Psoas muscle (tissue), 7 donors: ENCODE measurements at regions not wholly inside any gene's neighbourhood (a gene's known extent, or its start where the extent isn't known, plus 50 kb on each side); places are given as distances from the start of the nearest gene placed in this dataset.

Experiments used
- ATAC-seq, 4 donors: fragments of 200-7000 bp; cut with Tn5 transposase; one replicate each; pipeline ENCODE4 v1.9.1; 2020; ENCODE audit warnings: moderate library complexity in 3 of 4, mild to moderate bottlenecking in 2 of 4
- DNase-seq, 2 donors: peaks; one replicate each; pipeline ENCODE4 v3.0.0-alpha.2; 2020
- H3K27ac ChIP-seq: fragments of 200-600 bp; one replicate; pipeline ENCODE4 v1.8.0; 2022
- H3K27me3 ChIP-seq, 3 donors: fragments of 200-600 bp in 1 of 3; one replicate each; pipeline versions ENCODE4 v1.6.1 to v1.8.0; 2013 to 2022; ENCODE audit warnings: low read length in 2 of 3, mild to moderate bottlenecking in 2 of 3, moderate library complexity in 1 of 3; ENCODE audit not compliant: insufficient read depth in 3 of 3
- H3K36me3 ChIP-seq, 2 donors: fragments of 200-600 bp in 1 of 2; one replicate each; pipeline versions ENCODE4 v1.6.1 to v1.8.0; 2013 to 2022; ENCODE audit warnings: low read depth in 1 of 2, mild to moderate bottlenecking in 1 of 2, moderate library complexity in 1 of 2; ENCODE audit not compliant: insufficient read depth in 1 of 2
- H3K4me1 ChIP-seq: fragments of 200-600 bp; one replicate; pipeline ENCODE4 v1.8.0; 2022
- H3K4me3 ChIP-seq: fragments of 200-600 bp; one replicate; pipeline ENCODE4 v1.8.0; 2022; ENCODE audit warnings: mild to moderate bottlenecking
- H3K9me3 ChIP-seq: fragments of 200-600 bp; one replicate; pipeline ENCODE4 v1.8.0; 2022
- CTCF ChIP-seq: fragments of 200-600 bp; IDR thresholded peaks from one replicate; pipeline ENCODE4 v1.8.0; 2022; ENCODE audit warnings: antibody characterized with exemption
- WGBS, 3 donors: extraction: QIAGEN DNeasy Blood & Tissue Kit; methylation state at CpG; one replicate each; pipeline versions ENCODE4 v1.1.6 to v1.1.7; 2013; 5-methylcytosine and 5-hydroxymethylcytosine counted together
- intact Hi-C, 2 donors: fragments of 100-400 bp; cut with DNase I; formaldehyde crosslinking; loops; one replicate each; pipeline versions ENCODE4 v1.11.0 to v1.14.2; 2022
- donor health status: healthy with polysubstance abuse.
- donor health status: DM: no; HTN: no; CAD: no; lungs with moderate emphysema.
- donor health status: Bipolar disorder and iron deficiency.
- donor health status: healthy.
- donor health status: DM: yes; HTN: yes; CAD: no.
- donor health status: DM: no; HTN: no; CAD: no.
- donor health status: DM: yes; HTN: yes; CAD: no.

GRCh38 chr12:19826980-19827550, 387.8 kb downstream of the AEBP2 start:
- no peak for ATAC-seq

GRCh38 chr12:19829100-19829853, 390.0 kb downstream of the AEBP2 start:
- no peaks in the 10 kb centered on the region for H3K4me1 ChIP-seq
- no peak overlapping the region for H3K4me3 ChIP-seq
- DNase-seq, result no peak
- 74 to 78% (median 75%) methylated on average over 4 of the region's 4 CpGs for WGBS, 3 donors
- TF ChIP-seq CTCF, result no peak
- no peak overlapping the region for H3K27ac ChIP-seq
- intact Hi-C loops, result no loop called here
- no peaks in the 10 kb centered on the region for H3K9me3 ChIP-seq
- no peaks in the 10 kb centered on the region for H3K27me3 ChIP-seq
- no peak for ATAC-seq
- no peaks in the 10 kb centered on the region for H3K36me3 ChIP-seq

More at GRCh38 chr12:19826980-19827550, 387.8 kb downstream of the AEBP2 start:
- H3K27ac ChIP-seq, result no peak overlapping the region
- intact Hi-C loops, result no loop called here
- no peak overlapping the region for H3K4me3 ChIP-seq
- no peak for DNase-seq
- H3K36me3 ChIP-seq, result no peaks in the 10 kb centered on the region
- no peaks in the 10 kb centered on the region for H3K4me1 ChIP-seq
- no peaks in the 10 kb centered on the region for H3K9me3 ChIP-seq
- H3K27me3 ChIP-seq, result no peaks in the 10 kb centered on the region
- TF ChIP-seq CTCF, result no peak
- WGBS, 3 donors, result 93 to 98% (median 96%) methylated on average over 13 of the region's 13 CpGs

GRCh38 chr12:19830446-19830845, 391.2 kb downstream of the AEBP2 start:
- H3K27ac ChIP-seq, result no peak overlapping the region
- TF ChIP-seq CTCF, result no peak
- DNase-seq (no peak), ATAC-seq (no peak)
- WGBS, 3 donors, result 77 to 87% (median 86%) methylated on average over 2 of the region's 2 CpGs
- no peak overlapping the region for H3K4me3 ChIP-seq
- H3K36me3 ChIP-seq, result no peaks in the 10 kb centered on the region
- H3K9me3 ChIP-seq, result no peaks in the 10 kb centered on the region
- no peaks in the 10 kb centered on the region for H3K27me3 ChIP-seq
- no peaks in the 10 kb centered on the region for H3K4me1 ChIP-seq
- intact Hi-C loops, result no loop called here

GRCh38 chr12:19833775-19834501, 394.6 kb downstream of the AEBP2 start:
- H3K4me3 ChIP-seq, result no peak overlapping the region
- DNase-seq (no peak), ATAC-seq (no peak)
- no peaks in the 10 kb centered on the region for H3K4me1 ChIP-seq
- WGBS, 3 donors, result 15 to 27% (median 26%) methylated on average over 2 of the region's 2 CpGs
- no peak overlapping the region for H3K27ac ChIP-seq
- H3K9me3 ChIP-seq, result no peaks in the 10 kb centered on the region
- TF ChIP-seq CTCF, result no peak
- no peaks in the 10 kb centered on the region for H3K27me3 ChIP-seq
- intact Hi-C loops, result no loop called here
- no peaks in the 10 kb centered on the region for H3K36me3 ChIP-seq
